NB4 (cell line): ENCODE measurements at regions not wholly inside any gene's neighbourhood (a gene's known extent, or its start where the extent isn't known, plus 50 kb on each side); places are given as distances from the start of the nearest gene placed in this dataset.

Experiments
- DNase-seq: peaks from one replicate; pipeline ENCODE4 v3.0.0; 2010; ENCODE audit warnings: low read depth
- H3K4me3 ChIP-seq: one replicate; pipeline ENCODE4 v1.5.1; 2011; ENCODE audit warnings: mild to moderate bottlenecking, low read depth, low read length, moderate library complexity
- CTCF ChIP-seq: IDR thresholded peaks from one replicate; pipeline ENCODE4 v1.5.1; 2012; ENCODE audit warnings: low read depth, low read length
- MAX ChIP-seq: IDR thresholded peaks from 2 replicates; pipeline ENCODE4 v1.6.1; 2011; ENCODE audit warnings: low read depth, low read length
- MYC ChIP-seq: IDR thresholded peaks from 2 replicates; pipeline ENCODE4 v1.6.1; 2011; ENCODE audit warnings: low read depth, low read length
- POLR2A ChIP-seq: IDR thresholded peaks from 2 replicates; pipeline ENCODE4 v1.6.1; 2011; ENCODE audit warnings: mild to moderate bottlenecking; ENCODE audit not compliant: insufficient read length; ENCODE audit errors: extremely low read depth

- DNase-seq: no peak
- TF ChIP-seq CTCF: no peak
Measured at GRCh38 chr2:129645335-129645734, 334.1 kb upstream of the RAB6C start.

GRCh38 chr2:129646107-129646506 is 333.4 kb upstream of the RAB6C start:
- H3K4me3 ChIP-seq: no peak overlapping the region
- no peak for TF ChIP-seq MAX
- TF ChIP-seq CTCF: no peak
- TF ChIP-seq POLR2A: no peak
- no peak for TF ChIP-seq MYC
- no peak for DNase-seq

More at GRCh38 chr2:129645335-129645734, 334.1 kb upstream of the RAB6C start:
- H3K4me3 ChIP-seq: no peak overlapping the region

GRCh38 chr2:129653246-129653645 is 326.2 kb upstream of the RAB6C start:
- TF ChIP-seq CTCF (no peak), MYC (no peak), POLR2A (no peak), MAX (no peak)
- no peak for DNase-seq

GRCh38 chr2:129654331-129654730 is 325.1 kb upstream of the RAB6C start:
- DNase-seq: no peak

More at GRCh38 chr2:129653246-129653645, 326.2 kb upstream of the RAB6C start:
- no peak overlapping the region for H3K4me3 ChIP-seq

GRCh38 chr2:129656081-129656598 is 323.3 kb upstream of the RAB6C start:
- H3K4me3 ChIP-seq: no peak overlapping the region
- no peak for TF ChIP-seq POLR2A
- TF ChIP-seq MAX: no peak
- TF ChIP-seq CTCF: no peak
- no peak for TF ChIP-seq MYC
- no peak for DNase-seq

More at GRCh38 chr2:129654331-129654730, 325.1 kb upstream of the RAB6C start:
- H3K4me3 ChIP-seq: no peak overlapping the region
- no peak for TF ChIP-seq MYC
- TF ChIP-seq MAX: no peak
- no peak for TF ChIP-seq CTCF
- TF ChIP-seq POLR2A: no peak

- H3K4me3 ChIP-seq: no peak overlapping the region
- DNase-seq: no peak
- TF ChIP-seq POLR2A (no peak), MAX (no peak), MYC (no peak), CTCF (no peak)
Measured at GRCh38 chr2:129658430-129658829, 321.0 kb upstream of the RAB6C start.
